ENCODE measurements at regions not wholly inside any gene's neighbourhood (a gene's known extent, or its start where the extent isn't known, plus 50 kb on each side); places are given as distances from the start of the nearest gene placed in this dataset.

GRCh38 chr4:132275583-132276121, 873.4 kb upstream of the PCDH10 start:
- no peaks in the 10 kb centered on the region for H3K4me1 ChIP-seq (ENCODE audit: control insufficient read depth in 4 of 4, insufficient read depth in 4 of 4, low read length in 3 of 4)
- 45% methylated on average over 1 of the region's 1 CpG for WGBS
- DNase-seq (ENCODE audit: low spot score): no peak
- no peak overlapping the region for H3K9ac ChIP-seq (ENCODE audit: low read depth in 1 of 2, low read length in 2 of 2)
- H3K4me3 ChIP-seq (ENCODE audit: low read depth in 1 of 3, low read length in 3 of 3): no peak overlapping the region
- TF ChIP-seq NR2F2 (IDR thresholded peaks at IDR 0.05) (no peak), RAD21 (IDR thresholded peaks at IDR 0.05) (no peak), ATF3 (IDR thresholded peaks at IDR 0.05) (no peak), HNF4A (conservative IDR thresholded peaks at IDR 0.05) (no peak), JUND (IDR thresholded peaks at IDR 0.05) (no peak), ZBTB33 (IDR thresholded peaks at IDR 0.05) (no peak)
- no peaks in the 10 kb centered on the region for H3K9me3 ChIP-seq (ENCODE audit: control insufficient read depth in 4 of 4, low read length in 3 of 4)
- H3K27me3 ChIP-seq (ENCODE audit: control insufficient read depth in 4 of 4, insufficient read depth in 4 of 4, low read length in 3 of 4): no peaks in the 10 kb centered on the region
- H3K27ac ChIP-seq (ENCODE audit: low read depth in 1 of 2, low read length in 2 of 2): no peak overlapping the region
- no peaks in the 10 kb centered on the region for H3K36me3 ChIP-seq (ENCODE audit: control insufficient read depth in 4 of 4, insufficient read depth in 3 of 4, low read depth in 1 of 4, low read length in 3 of 4)

GRCh38 chr4:132276185-132276584, 872.9 kb upstream of the PCDH10 start:
- no peak overlapping the region for H3K27ac ChIP-seq (ENCODE audit: low read depth in 1 of 2, low read length in 2 of 2)
- H3K36me3 ChIP-seq (ENCODE audit: control insufficient read depth in 4 of 4, insufficient read depth in 3 of 4, low read depth in 1 of 4, low read length in 3 of 4): no peaks in the 10 kb centered on the region
- H3K4me3 ChIP-seq (ENCODE audit: low read depth in 1 of 3, low read length in 3 of 3): no peak overlapping the region
- 81% methylated on average over 4 of the region's 4 CpGs for WGBS
- H3K9ac ChIP-seq (ENCODE audit: low read depth in 1 of 2, low read length in 2 of 2): no peak overlapping the region
- DNase-seq (ENCODE audit: low spot score): no peak
- no peaks in the 10 kb centered on the region for H3K4me1 ChIP-seq (ENCODE audit: control insufficient read depth in 4 of 4, insufficient read depth in 4 of 4, low read length in 3 of 4)
- TF ChIP-seq RAD21 (IDR thresholded peaks at IDR 0.05) (no peak), CTCF (IDR thresholded peaks at IDR 0.05; ENCODE audit: low read depth, low read length, missing input control) (no peak), NR2F2 (IDR thresholded peaks at IDR 0.05) (no peak), JUND (IDR thresholded peaks at IDR 0.05) (no peak), ZBTB33 (IDR thresholded peaks at IDR 0.05) (no peak), REST (IDR thresholded peaks at IDR 0.05) (no peak), FOXA2 (IDR thresholded peaks at IDR 0.05) (no peak), RXRA (IDR thresholded peaks at IDR 0.05) (no peak), YY1 (IDR thresholded peaks at IDR 0.05) (no peak), GABPA (IDR thresholded peaks at IDR 0.05 in 1 of 2, conservative IDR thresholded peaks at IDR 0.05 in 1 of 2) (no peak), HNF4A (conservative IDR thresholded peaks at IDR 0.05) (no peak)
- no peaks in the 10 kb centered on the region for H3K27me3 ChIP-seq (ENCODE audit: control insufficient read depth in 4 of 4, insufficient read depth in 4 of 4, low read length in 3 of 4)
- H3K9me3 ChIP-seq (ENCODE audit: control insufficient read depth in 4 of 4, low read length in 3 of 4): no peaks in the 10 kb centered on the region

Measured in liver (tissue), 8 donors.